ENCODE measurements at regions not wholly inside any gene's neighbourhood (a gene's known extent, or its start where the extent isn't known, plus 50 kb on each side); places are given as distances from the start of the nearest gene placed in this dataset.

DNA sequence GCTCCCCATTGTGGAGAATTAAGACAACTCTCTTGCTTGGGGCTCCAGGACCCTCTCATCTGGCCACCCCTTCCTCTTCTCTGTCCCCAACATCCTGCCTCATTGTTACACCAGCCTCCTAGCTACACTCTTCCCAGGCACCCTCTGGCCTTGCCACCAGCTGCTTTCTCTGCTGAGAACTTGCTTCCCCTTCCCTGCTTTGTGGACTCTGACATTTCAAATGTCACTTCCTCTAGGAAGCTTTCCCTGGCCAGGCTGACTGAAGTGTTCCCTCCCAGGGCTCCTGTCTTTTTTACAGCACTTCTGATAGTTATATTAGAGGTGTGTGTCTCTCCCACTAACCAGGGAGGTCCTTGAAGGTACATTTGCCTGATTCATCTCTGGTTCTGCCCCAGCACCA, 194.0 kb upstream of the KLF4 start:
- Histone ChIP-seq H3K4me1 (ENCODE audit: control insufficient read depth, extremely low read depth, insufficient read depth, low read length) (no peaks in the 10 kb centered on the region), H4K20me1 (ENCODE audit: control insufficient read depth, extremely low read depth, insufficient read depth, low read length) (no peaks in the 10 kb centered on the region), H3K9me3 (ENCODE audit: control insufficient read depth, low read depth, low read length) (no peaks in the 10 kb centered on the region), H3K4me2 (ENCODE audit: control insufficient read depth, extremely low read depth, insufficient read depth, low read depth, low read length) (no peak overlapping the region), H3K9me1 (ENCODE audit: control insufficient read depth, extremely low read depth, insufficient read depth, low read length) (no peaks in the 10 kb centered on the region), H3K27ac (ENCODE audit: control insufficient read depth, insufficient read depth, low read length) (no peak overlapping the region), H3K4me3 (ENCODE audit: control insufficient read depth in 2 of 3, extremely low read depth in 1 of 3, insufficient read depth in 2 of 3, low read depth in 1 of 3, low read length in 3 of 3) (no peak overlapping the region), H3K27me3 (ENCODE audit: control insufficient read depth, extremely low read depth, insufficient read depth, low read length) (no peaks in the 10 kb centered on the region), H3K9ac (ENCODE audit: control insufficient read depth, extremely low read depth, insufficient read depth, low read length) (no peak overlapping the region), H3K79me2 (ENCODE audit: control insufficient read depth, insufficient read depth, low read length) (no peaks in the 10 kb centered on the region), H3K36me3 (ENCODE audit: control insufficient read depth in 2 of 2, extremely low read depth in 1 of 2, insufficient read depth in 2 of 2, low read length in 2 of 2) (no peaks in the 10 kb centered on the region), H2AFZ (ENCODE audit: control insufficient read depth, low read length) (no peak overlapping the region)
- TF ChIP-seq EZH2 (IDR thresholded peaks at IDR 0.05; ENCODE audit: low read length) = no peak
- TF ChIP-seq, protein P1, sequence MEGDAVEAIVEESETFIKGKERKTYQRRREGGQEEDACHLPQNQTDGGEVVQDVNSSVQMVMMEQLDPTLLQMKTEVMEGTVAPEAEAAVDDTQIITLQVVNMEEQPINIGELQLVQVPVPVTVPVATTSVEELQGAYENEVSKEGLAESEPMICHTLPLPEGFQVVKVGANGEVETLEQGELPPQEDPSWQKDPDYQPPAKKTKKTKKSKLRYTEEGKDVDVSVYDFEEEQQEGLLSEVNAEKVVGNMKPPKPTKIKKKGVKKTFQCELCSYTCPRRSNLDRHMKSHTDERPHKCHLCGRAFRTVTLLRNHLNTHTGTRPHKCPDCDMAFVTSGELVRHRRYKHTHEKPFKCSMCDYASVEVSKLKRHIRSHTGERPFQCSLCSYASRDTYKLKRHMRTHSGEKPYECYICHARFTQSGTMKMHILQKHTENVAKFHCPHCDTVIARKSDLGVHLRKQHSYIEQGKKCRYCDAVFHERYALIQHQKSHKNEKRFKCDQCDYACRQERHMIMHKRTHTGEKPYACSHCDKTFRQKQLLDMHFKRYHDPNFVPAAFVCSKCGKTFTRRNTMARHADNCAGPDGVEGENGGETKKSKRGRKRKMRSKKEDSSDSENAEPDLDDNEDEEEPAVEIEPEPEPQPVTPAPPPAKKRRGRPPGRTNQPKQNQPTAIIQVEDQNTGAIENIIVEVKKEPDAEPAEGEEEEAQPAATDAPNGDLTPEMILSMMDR (optimal IDR thresholded peaks at IDR 0.05 in 1 of 3, IDR thresholded peaks at IDR 0.05 in 1 of 3, conservative IDR thresholded peaks at IDR 0.05 in 1 of 3; ENCODE audit: extremely low read depth in 1 of 3, insufficient read depth in 2 of 3, low read length in 3 of 3) = no peak
- dilution Hi-C loops (cut with MboI; ENCODE audit: extremely low pct_ligation_motif_present, low sequenced_read_pairs) = no loop called here
- DNase-seq (ENCODE audit: low read depth, low spot score) = no peak
- FAIRE-seq = no peak

DNA sequence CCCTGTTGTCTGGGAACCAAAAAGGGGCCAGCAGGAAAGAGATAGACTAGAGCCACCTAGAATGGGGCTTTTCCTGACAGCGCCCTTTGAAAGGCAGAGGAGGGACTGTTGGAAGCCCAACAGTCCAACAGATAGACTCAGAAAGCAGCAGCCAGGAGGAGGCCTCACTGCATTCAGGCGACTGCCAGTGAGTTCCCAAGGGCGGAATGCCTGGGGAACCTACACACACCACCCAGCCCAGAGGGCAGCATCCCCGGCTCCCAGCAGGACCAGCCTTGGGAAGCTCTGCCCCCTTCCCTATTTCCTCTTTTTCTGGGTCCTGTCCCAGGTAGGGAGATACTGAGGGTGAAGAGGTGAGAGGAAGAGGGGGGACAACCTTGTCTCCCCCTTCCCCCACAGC, 192.4 kb upstream of the KLF4 start:
- Histone ChIP-seq H3K9me3 (ENCODE audit: control insufficient read depth, low read depth, low read length) (no peaks in the 10 kb centered on the region), H3K36me3 (ENCODE audit: control insufficient read depth in 2 of 2, extremely low read depth in 1 of 2, insufficient read depth in 2 of 2, low read length in 2 of 2) (no peaks in the 10 kb centered on the region), H3K4me3 (ENCODE audit: control insufficient read depth in 2 of 3, extremely low read depth in 1 of 3, insufficient read depth in 2 of 3, low read depth in 1 of 3, low read length in 3 of 3) (no peak overlapping the region), H3K9ac (ENCODE audit: control insufficient read depth, extremely low read depth, insufficient read depth, low read length) (no peak overlapping the region), H4K20me1 (ENCODE audit: control insufficient read depth, extremely low read depth, insufficient read depth, low read length) (no peaks in the 10 kb centered on the region), H3K4me1 (ENCODE audit: control insufficient read depth, extremely low read depth, insufficient read depth, low read length) (no peaks in the 10 kb centered on the region), H3K9me1 (ENCODE audit: control insufficient read depth, extremely low read depth, insufficient read depth, low read length) (no peaks in the 10 kb centered on the region), H3K27me3 (ENCODE audit: control insufficient read depth, extremely low read depth, insufficient read depth, low read length) (no peaks in the 10 kb centered on the region), H3K27ac (ENCODE audit: control insufficient read depth, insufficient read depth, low read length) (no peak overlapping the region), H3K4me2 (ENCODE audit: control insufficient read depth, extremely low read depth, insufficient read depth, low read depth, low read length) (no peak overlapping the region), H2AFZ (ENCODE audit: control insufficient read depth, low read length) (no peak overlapping the region), H3K79me2 (ENCODE audit: control insufficient read depth, insufficient read depth, low read length) (no peaks in the 10 kb centered on the region)
- dilution Hi-C loops (cut with MboI; ENCODE audit: extremely low pct_ligation_motif_present, low sequenced_read_pairs) = no loop called here
- TF ChIP-seq EZH2 (IDR thresholded peaks at IDR 0.05; ENCODE audit: low read length) = no peak
- TF ChIP-seq, protein P1 (optimal IDR thresholded peaks at IDR 0.05 in 1 of 3, IDR thresholded peaks at IDR 0.05 in 1 of 3, conservative IDR thresholded peaks at IDR 0.05 in 1 of 3; ENCODE audit: extremely low read depth in 1 of 3, insufficient read depth in 2 of 3, low read length in 3 of 3) = no peak
- FAIRE-seq = no peak
- no peak for DNase-seq (ENCODE audit: low read depth, low spot score)

Measured in keratinocyte (primary cell).